HG03097 (cell line): ENCODE measurements at regions not wholly inside any gene's neighbourhood (a gene's known extent, or its start where the extent isn't known, plus 50 kb on each side); places are given as distances from the start of the nearest gene placed in this dataset.
A peak's percentile ranks its signal among the peaks of the same experiment; 100 is the strongest.
"Not testable (repeated sequence)": the region's sequence is repeated elsewhere in the genome, so short reads cannot be mapped to it uniquely, and the experiment has no call there.

Experiments used
- ATAC-seq: cut with Tn5 transposase; IDR thresholded peaks from one replicate; pipeline ENCODE4 v1.9.1; 2021; ENCODE audit not compliant: unreplicated experiment, low FRiP score

DNA sequence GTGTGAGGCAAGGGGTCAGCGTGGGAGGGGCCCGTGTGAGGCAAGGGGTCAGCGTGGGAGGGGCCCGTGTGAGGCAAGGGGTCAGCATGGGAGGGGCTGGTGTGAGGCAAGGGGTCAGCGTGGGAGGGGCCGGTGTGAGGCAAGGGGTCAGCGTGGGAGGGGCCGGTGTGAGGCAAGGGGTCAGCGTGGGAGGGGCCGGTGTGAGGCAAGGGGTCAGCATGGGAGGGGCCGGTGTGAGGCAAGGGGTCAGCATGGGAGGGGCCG is 119.2 kb downstream of the SEPTIN14 start:
- not testable (repeated sequence) for ATAC-seq

GRCh38 chr7:55742651-55743453 is 119.7 kb downstream of the SEPTIN14 start:
- ATAC-seq = not testable (repeated sequence)

DNA sequence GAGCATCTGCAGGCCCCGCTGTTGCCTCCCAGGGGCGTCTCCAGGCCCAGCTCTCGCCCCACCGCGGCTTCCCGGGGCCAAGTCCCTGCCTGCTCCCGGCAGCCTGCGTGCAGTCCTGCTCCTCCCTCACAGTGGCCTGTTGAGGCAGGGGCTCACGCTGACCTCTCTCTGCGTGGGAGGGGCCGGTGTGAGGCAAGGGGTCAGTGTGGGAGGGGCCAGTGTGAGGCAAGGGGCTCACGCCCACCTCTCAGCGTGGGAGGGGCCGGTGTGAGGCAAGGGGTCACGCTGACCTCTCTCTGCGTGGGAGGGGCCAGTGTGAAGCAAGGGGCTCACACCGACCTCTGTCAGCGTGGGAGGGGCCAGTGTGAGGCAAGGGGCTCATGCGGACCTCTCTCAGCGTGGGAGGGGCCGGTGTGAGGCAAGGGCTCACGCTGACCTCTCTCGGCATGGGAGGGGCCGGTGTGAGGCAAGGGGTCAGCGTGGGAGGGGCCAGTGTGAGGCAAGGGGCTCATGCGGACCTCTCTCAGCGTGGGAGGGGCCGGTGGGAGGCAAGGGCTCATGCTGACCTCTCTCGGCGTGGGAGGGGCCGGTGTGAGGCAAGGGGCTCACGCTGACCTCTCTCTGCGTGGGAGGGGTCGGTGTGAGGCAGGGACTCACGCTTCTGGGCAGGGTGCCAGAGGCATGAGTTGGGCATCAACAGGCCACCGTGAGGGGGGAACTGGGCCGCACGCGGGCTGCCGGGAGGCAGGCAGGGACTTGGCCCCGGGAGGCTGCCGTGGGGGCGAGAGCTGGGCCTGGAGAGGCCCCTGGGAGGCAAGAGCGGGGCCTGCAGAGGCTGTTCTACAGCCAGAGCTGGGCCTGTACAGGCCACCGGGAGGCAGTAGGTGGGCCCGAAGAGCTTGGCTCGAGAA is 120.6 kb downstream of the SEPTIN14 start:
- ATAC-seq = not testable (repeated sequence)

DNA sequence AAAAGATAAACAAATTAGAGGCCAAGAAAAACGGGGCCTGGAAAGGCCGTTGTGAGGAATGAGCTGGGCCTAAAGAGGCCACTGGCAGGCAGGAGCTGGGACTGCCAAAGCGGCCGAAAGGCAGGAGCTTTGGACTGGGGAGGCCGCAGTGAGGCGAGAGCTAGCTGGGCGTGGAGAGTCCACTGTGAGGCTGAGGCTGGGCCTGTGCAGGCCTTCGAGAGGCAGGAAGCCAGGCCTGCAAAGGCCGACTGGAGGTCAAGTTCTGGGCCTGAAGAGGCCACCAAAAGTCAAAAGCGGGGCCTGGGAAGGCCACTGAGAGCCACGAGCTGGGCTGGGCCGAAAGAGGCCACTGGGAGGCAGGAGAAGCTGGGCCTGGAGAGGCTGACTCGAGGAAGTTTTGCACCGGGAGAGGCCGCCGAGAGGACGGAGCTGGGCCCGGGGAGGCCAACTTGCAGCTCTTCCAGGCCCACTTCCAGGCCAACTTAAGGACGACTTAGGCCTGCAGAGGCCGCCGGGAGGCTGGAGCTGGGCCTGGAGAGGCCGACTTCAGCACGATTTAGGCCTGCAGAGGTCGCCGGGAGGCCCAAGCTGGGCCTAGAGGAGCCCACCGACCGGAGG is 121.8 kb downstream of the SEPTIN14 start:
- not testable (repeated sequence) for ATAC-seq

GRCh38 chr7:55740053-55740452 is 122.5 kb downstream of the SEPTIN14 start:
- not testable (repeated sequence) for ATAC-seq

GRCh38 chr7:55736641-55737221 is 125.8 kb downstream of the SEPTIN14 start:
- not testable (repeated sequence) for ATAC-seq

DNA sequence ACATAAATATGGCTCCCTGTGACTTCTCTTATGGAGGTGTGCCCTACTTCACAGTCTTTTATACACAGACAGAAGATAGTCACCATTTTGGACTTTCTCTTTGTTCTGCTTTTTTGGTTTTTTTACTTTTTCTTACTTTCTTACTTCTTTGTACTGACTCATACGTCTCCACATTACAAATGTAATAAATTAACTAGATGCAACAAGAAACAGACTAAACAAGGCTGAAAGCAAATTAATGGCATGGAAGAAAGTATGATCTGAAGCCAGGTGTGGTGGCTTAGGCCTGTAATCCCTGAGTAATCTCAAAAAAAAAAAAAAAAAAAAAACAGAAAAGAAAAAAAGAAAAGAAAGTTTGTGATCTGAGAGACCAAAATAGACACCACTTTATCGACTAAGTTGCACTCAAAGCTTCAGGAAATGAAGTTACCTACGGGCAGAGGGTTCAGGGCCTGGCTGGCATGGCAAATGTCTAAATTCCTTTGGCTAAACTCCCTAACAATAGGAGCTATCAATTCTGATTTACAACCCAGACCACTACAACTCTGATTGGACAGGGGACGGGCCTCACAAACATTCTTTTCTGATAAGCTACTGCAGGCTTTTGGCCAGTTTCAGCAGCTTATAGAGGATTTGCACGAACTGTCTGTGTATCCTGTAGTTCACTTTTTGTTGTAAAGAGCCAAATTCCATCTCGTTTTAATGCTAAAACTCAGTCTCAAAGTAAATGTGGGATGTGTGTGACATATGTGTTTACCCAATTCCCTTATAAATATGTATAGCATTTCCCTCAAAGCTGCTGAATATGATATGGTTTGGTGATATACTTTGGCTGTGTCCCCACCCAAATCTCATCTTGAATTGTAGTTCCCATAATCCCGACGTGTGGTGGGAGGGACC is 129.1 kb downstream of the SEPTIN14 start:
- ATAC-seq = no peak

- no peak for ATAC-seq
Observed at GRCh38 chr7:55731931-55732330, 130.6 kb downstream of the SEPTIN14 start.

DNA sequence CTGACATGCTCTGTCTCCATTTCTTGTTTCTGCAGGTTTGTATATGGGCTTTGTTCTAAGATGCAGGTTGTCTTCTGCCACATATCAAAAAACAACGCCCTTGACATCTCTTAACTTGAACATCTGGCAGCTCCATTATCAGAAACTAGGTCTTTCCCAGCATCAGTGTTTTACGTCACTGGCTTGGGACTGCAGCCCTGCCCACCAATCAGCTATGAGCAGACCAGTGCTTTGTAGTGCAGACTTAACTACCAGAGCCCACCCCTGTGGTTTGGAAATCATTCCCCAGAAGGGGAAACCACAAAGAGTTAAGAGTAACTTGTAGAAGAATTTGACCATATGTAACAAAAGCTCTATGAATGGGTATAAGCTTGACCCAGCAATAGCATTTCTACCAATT is 132.4 kb downstream of the SEPTIN14 start:
- no peak for ATAC-seq

DNA sequence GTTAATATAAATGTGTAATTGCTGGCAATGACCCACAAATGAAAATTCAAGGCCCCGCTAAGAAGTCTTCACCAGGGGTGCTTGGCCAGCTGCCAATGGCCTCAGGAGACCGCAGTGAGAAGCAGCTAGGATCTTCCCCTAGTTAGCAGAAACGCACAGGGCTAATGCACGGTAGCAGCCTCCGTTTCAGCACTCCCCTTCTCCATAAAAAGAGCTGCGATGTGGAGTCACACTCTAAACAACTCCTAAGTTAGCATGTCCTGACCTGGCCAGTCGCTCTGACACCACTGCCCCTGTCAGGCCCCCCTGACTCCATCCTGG is 139.0 kb downstream of the SEPTIN14 start:
- no peak for ATAC-seq

DNA sequence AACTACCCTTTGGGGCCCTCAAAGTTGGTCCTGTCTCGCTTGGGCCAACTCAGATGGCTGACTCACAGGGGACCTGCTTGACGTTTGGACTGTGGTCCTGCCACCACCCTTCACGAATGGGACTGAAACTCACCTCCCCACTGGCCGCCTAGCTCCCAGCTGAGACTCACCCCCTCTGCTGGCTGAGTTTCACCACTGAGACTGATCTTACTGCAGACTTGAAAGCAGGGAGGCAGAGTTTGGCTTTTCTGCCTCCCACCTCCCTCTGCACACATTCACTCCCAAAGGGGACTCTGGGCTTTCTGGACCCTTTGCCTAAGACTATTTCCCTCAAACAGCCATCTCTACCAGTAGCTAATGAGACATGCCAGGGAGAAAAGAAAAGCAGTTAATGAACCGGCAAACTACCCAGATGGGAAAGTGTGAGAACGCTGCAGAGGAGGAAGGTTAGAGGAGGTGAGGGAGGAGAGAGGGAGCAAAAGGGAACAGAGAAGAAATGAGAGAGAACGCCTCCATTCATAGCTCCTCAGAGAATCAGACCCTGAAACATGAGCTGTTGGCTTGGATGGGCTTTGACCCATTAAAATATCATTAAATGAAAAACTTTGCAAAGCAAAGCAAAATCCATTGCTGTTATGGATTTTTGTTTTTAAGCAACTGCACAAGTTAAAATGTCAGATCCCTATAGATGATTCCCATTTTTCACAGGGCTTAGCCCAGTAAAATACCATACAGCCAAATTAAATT is 139.5 kb downstream of the SEPTIN14 start:
- peak; percentile 90 for ATAC-seq

DNA sequence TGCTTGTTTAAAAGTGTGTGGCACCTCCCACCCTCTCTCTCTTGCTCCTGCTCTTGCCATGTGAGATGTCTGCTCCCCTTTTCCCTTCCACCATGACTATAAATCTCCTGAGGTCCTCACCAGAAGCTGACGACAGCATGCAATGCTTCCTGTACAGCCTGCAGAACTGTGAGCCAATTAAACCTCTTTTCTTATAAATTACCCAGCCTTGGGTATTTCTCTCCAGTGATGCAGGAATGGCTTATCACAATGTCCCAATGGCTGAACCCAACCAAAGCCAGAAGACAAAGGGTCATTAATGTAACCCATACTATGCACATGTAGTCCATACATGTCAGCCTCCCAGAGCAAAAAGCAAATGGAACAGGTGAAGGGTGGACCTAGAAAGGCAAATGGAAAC is 141.5 kb downstream of the SEPTIN14 start:
- ATAC-seq = not testable (repeated sequence)

DNA sequence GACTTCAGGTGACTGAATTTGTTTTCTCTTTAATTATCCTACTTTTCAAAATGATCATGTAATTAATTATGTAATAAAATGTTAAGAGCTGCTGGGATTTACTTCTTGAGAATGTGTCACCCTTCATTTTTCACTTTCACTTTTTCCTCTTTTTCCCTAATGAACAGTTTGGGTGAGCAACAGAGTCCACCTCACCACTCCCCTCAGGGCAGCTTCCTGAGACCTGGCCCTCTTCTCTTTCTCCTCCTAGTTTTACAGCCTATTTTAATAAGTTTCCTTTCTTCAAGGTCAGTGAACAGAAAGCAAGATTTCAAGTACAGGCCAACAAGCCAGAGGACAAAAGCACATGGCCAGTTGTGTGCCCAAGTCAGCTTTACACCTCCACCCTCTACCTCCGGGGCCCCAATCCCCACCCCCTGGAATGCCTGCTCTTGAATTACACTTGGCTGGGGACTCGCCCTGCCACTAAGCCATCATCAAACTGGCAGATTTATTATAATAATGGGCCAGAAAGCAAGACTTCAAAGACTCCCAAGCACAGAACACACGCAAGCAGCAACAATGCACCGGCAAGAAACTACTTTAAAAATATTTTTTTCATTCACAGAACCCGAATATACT is 143.1 kb upstream of the VOPP1 start:
- not testable (repeated sequence) for ATAC-seq

- not testable (repeated sequence) for ATAC-seq
Observed at GRCh38 chr7:55714370-55714769, 142.1 kb upstream of the VOPP1 start.

DNA sequence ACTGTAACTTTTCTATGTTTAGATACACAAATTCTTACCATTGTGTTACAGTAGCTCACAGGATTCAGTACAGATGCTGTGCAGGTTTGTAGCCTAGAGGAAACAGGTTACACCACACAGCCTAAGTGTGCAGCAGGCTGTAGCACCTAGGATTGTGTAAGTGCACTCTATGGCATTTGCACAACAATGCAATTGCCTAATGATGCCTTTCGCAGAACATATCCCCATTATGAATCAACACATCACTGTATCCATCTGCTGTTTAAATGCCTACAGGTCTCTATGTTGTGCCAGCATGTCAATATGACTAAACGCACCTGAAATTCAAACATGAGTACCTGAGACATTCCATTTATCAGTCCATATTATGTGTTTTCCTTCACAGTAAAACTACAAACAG is 138.0 kb upstream of the VOPP1 start:
- not testable (repeated sequence) for ATAC-seq

GRCh38 chr7:55708028-55708427 is 135.7 kb upstream of the VOPP1 start:
- ATAC-seq = not testable (repeated sequence)

GRCh38 chr7:55707410-55707809 is 135.1 kb upstream of the VOPP1 start:
- ATAC-seq = not testable (repeated sequence)

DNA sequence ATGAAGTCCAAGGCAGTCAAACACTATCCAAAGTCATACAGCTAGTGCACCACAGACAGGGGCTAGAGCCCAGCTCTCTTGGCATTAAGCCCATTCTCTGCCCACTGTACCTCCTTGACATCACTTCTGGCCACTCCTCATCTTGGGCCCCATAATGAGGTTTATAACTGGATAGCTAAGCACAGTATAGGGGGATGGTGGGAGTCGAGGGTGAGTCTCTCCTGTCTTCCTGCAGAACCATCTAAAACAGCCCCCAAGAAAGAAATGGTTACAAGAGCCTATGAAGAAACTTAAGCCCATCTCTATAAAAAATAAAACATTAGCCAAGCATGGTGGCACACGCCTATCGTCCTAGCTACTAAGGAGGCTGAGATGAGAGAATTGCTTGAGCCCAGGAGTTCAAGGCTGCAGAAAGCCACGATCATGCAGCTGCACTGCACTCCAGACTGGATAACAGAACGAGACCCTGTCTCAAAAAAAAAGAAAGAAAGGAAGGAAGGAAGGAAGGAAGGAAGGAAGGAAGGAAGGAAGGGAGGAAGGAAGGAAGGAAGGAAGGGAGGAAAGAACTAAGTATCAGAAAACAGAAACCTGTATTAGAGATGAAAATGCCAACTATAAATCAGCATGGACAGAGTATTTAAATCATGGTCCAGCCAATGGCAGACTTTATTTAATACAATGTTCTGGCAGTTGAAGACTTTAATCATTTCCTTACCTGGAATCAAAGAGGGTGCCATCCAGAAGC is 134.3 kb upstream of the VOPP1 start:
- not testable (repeated sequence) for ATAC-seq
